NCI-H1417 (cell line): ENCODE measurements at regions not wholly inside any gene's neighbourhood (a gene's known extent, or its start where the extent isn't known, plus 50 kb on each side); places are given as distances from the start of the nearest gene placed in this dataset.
"Not testable (repeated sequence)": the region's sequence is repeated elsewhere in the genome, so short reads cannot be mapped to it uniquely, and the experiment has no call there.

Experiments
- DNase-seq, 3 experiments: peaks; one replicate each; lab custom pipeline; 2025; lab: John Stamatoyannopoulos, UW

- DNase-seq = no peak
Measured at GRCh38 chr2:231644426-231644825, 51.8 kb downstream of the TEX44 start.

DNA sequence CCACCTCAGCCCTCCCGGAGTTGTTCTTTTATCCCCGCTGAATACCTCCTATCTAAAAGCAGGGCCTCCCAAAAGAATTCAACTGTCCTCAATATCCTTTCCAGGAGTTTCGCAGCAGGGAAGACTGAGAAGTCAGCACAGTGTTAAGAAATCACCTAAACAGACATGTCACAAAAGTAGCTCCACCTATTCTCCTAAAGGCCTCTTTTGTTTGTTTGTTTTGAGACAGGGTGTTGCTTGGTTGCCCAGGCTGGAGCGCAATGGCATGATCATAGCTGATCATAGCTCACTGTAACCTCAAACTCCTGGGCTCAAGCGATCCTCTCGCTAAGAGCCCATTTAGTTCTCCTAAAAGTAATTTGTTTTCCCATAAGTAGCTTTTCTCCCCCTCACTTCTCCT is 53.8 kb downstream of the TEX44 start:
- DNase-seq = no peak

DNA sequence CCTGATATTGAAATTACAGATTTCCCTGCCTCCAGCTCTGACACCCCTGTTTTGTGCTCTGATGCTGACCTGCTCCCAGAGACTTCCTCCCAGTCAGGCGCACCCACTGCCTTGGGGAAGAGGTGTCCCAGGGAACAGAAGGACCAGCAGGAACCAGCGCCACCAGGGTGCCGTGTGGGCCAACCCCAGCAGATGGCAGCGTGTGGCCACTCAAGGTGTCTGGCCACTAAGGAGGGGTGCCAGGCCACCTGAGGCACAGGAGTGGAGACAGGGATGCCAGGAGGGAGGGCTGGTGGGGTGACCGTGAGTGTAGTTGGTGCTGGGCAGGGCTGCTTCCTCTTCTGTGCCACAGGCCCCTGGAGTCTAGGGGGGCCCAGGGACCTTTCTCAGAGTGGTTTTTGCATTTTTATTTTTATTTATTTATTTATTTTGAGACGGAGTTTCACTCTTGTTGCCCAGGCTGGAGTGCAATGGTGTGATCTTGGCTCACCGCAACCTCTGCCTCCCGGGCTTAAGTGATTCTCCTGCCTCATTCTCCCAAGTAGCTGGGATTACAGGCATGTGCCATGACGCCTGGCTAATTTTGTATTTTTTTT is 56.0 kb downstream of the TEX44 start:
- peak; percentile 46 to 81 (median 67) for DNase-seq

DNA sequence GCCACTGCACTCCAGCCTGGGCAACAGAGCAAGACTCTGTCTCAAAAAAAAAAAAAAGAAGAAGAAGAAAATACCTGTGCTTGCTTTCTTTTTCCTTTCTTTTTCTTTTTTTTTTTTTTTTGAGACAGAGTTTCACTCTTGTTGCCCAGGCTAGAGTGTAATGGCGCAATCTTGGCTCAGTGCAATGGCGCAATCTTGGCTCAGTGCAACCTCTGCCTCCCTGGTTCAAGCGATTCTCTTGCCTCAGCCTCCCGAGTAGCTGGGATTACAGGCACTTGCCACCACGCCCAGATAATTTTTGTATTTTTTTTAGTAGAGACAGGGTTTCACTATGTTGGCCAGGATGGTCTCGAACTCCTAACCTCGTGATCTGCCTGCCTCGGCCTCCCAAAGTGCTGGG is 56.8 kb upstream of the PTMA start:
- DNase-seq = not testable (repeated sequence)

- DNase-seq = no peak
Measured at GRCh38 chr2:231655488-231655887, 52.8 kb upstream of the PTMA start.

- peak in 2 of 3 experiments; percentile 11 to 56 for DNase-seq
Measured at GRCh38 chr2:231655894-231656293, 52.4 kb upstream of the PTMA start.
